ENCODE measurements at regions not wholly inside any gene's neighbourhood (a gene's known extent, or its start where the extent isn't known, plus 50 kb on each side); places are given as distances from the start of the nearest gene placed in this dataset.

- no peaks in the 10 kb centered on the region for H4K20me1 ChIP-seq (ENCODE audit: insufficient read depth, poor library complexity, severe bottlenecking)
- H3K27ac ChIP-seq: no peak overlapping the region
- DNase-seq (ENCODE audit: low spot score): no peak
- H3K27me3 ChIP-seq: no peaks in the 10 kb centered on the region
- H3K4me1 ChIP-seq (ENCODE audit: insufficient read depth): no peaks in the 10 kb centered on the region
- 52% methylated on average over 7 of the region's 7 CpGs for WGBS (ENCODE audit: low lambda C conversion rate, missing lambda C conversion rate)
- no peak overlapping the region for H2AFZ ChIP-seq
- H3K4me3 ChIP-seq: no peak overlapping the region
- no peak for TF ChIP-seq EZH2 (IDR thresholded peaks at IDR 0.05; ENCODE audit: borderline replicate concordance)
- no peak for TF ChIP-seq EZH2phosphoT487 (IDR thresholded peaks at IDR 0.05; ENCODE audit: low read depth, severe bottlenecking, unreplicated experiment)
- TF ChIP-seq, protein P1, sequence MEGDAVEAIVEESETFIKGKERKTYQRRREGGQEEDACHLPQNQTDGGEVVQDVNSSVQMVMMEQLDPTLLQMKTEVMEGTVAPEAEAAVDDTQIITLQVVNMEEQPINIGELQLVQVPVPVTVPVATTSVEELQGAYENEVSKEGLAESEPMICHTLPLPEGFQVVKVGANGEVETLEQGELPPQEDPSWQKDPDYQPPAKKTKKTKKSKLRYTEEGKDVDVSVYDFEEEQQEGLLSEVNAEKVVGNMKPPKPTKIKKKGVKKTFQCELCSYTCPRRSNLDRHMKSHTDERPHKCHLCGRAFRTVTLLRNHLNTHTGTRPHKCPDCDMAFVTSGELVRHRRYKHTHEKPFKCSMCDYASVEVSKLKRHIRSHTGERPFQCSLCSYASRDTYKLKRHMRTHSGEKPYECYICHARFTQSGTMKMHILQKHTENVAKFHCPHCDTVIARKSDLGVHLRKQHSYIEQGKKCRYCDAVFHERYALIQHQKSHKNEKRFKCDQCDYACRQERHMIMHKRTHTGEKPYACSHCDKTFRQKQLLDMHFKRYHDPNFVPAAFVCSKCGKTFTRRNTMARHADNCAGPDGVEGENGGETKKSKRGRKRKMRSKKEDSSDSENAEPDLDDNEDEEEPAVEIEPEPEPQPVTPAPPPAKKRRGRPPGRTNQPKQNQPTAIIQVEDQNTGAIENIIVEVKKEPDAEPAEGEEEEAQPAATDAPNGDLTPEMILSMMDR (IDR thresholded peaks at IDR 0.05; ENCODE audit: poor library complexity): no peak
- no peak overlapping the region for H3K4me2 ChIP-seq
- H3K36me3 ChIP-seq (replicated peaks; ENCODE audit: insufficient read depth, low read depth): no peaks in the 10 kb centered on the region
- H3K79me2 ChIP-seq: no peaks in the 10 kb centered on the region
- H3K9me2 ChIP-seq (replicated peaks; ENCODE audit: insufficient read depth): no peaks in the 10 kb centered on the region
- H3K9me3 ChIP-seq (ENCODE audit: low read depth): no peaks in the 10 kb centered on the region
Observed at GRCh38 chr21:31802331-31802730, 70.4 kb upstream of the SCAF4 start.

- Histone ChIP-seq H3K4me1 (ENCODE audit: insufficient read depth) (no peaks in the 10 kb centered on the region), H2AFZ (no peak overlapping the region), H3K4me3 (no peak overlapping the region), H3K4me2 (no peak overlapping the region), H3K9me2 (replicated peaks; ENCODE audit: insufficient read depth) (no peaks in the 10 kb centered on the region), H3K36me3 (replicated peaks; ENCODE audit: insufficient read depth, low read depth) (no peaks in the 10 kb centered on the region), H3K27ac (no peak overlapping the region), H3K27me3 (no peaks in the 10 kb centered on the region), H3K9me3 (ENCODE audit: low read depth) (no peaks in the 10 kb centered on the region), H4K20me1 (ENCODE audit: insufficient read depth, poor library complexity, severe bottlenecking) (no peaks in the 10 kb centered on the region), H3K79me2 (no peaks in the 10 kb centered on the region)
- 71% methylated on average over 10 of the region's 10 CpGs for WGBS (ENCODE audit: low lambda C conversion rate, missing lambda C conversion rate)
- TF ChIP-seq EZH2phosphoT487 (IDR thresholded peaks at IDR 0.05; ENCODE audit: low read depth, severe bottlenecking, unreplicated experiment) (no peak), EZH2 (IDR thresholded peaks at IDR 0.05; ENCODE audit: borderline replicate concordance) (no peak)
- TF ChIP-seq, protein P1 (IDR thresholded peaks at IDR 0.05; ENCODE audit: poor library complexity): no peak
- DNase-seq (ENCODE audit: low spot score): no peak
Observed at GRCh38 chr21:31801551-31802219, 69.8 kb upstream of the SCAF4 start.

GRCh38 chr21:31798842-31799704, 67.2 kb upstream of the SCAF4 start:
- Histone ChIP-seq H3K9me2 (replicated peaks; ENCODE audit: insufficient read depth) (no peaks in the 10 kb centered on the region), H3K27ac (no peak overlapping the region), H3K4me1 (ENCODE audit: insufficient read depth) (no peaks in the 10 kb centered on the region), H3K27me3 (no peaks in the 10 kb centered on the region), H3K4me2 (no peak overlapping the region), H2AFZ (no peak overlapping the region), H3K4me3 (no peak overlapping the region), H3K79me2 (no peaks in the 10 kb centered on the region), H3K36me3 (replicated peaks; ENCODE audit: insufficient read depth, low read depth) (no peaks in the 10 kb centered on the region), H4K20me1 (ENCODE audit: insufficient read depth, poor library complexity, severe bottlenecking) (no peaks in the 10 kb centered on the region), H3K9me3 (ENCODE audit: low read depth) (no peaks in the 10 kb centered on the region)
- WGBS (ENCODE audit: low lambda C conversion rate, missing lambda C conversion rate): 59% methylated on average over 15 of the region's 15 CpGs
- DNase-seq (ENCODE audit: low spot score): no peak
- TF ChIP-seq EZH2phosphoT487 (IDR thresholded peaks at IDR 0.05; ENCODE audit: low read depth, severe bottlenecking, unreplicated experiment) (no peak), EZH2 (IDR thresholded peaks at IDR 0.05; ENCODE audit: borderline replicate concordance) (no peak)
- TF ChIP-seq, protein P1 (IDR thresholded peaks at IDR 0.05; ENCODE audit: poor library complexity): no peak

Data from hepatocyte (in vitro differentiated cells).